ENCODE measurements at regions not wholly inside any gene's neighbourhood (a gene's known extent, or its start where the extent isn't known, plus 50 kb on each side); places are given as distances from the start of the nearest gene placed in this dataset.

GRCh38 chr13:99873141-99873540 lies 98.4 kb downstream of the ZIC5 start:
- Mint-ChIP-seq H3K27ac (no peak overlapping the region), H3K4me1 (no peaks in the 10 kb centered on the region), H3K4me3 (no peak overlapping the region), H3K27me3 (no peaks in the 10 kb centered on the region), H3K9me3 (no peaks in the 10 kb centered on the region)
- DNase-seq: no peak
- no peak for ATAC-seq

- no peaks in the 10 kb centered on the region for H3K27me3 Mint-ChIP-seq
Measured at GRCh38 chr13:99871249-99871898, 100.2 kb downstream of the ZIC5 start.

GRCh38 chr13:99870541-99870940 lies 101.0 kb downstream of the ZIC5 start:
- Mint-ChIP-seq H3K4me1 (no peaks in the 10 kb centered on the region), H3K4me3 (no peak overlapping the region), H3K27ac (no peak overlapping the region), H3K27me3 (no peaks in the 10 kb centered on the region), H3K9me3 (no peaks in the 10 kb centered on the region)
- ATAC-seq (no peak), DNase-seq (no peak)

More at GRCh38 chr13:99871249-99871898, 100.2 kb downstream of the ZIC5 start:
- no peak overlapping the region for H3K27ac Mint-ChIP-seq
- H3K4me1 Mint-ChIP-seq: no peaks in the 10 kb centered on the region
- DNase-seq (no peak), ATAC-seq (no peak)
- no peaks in the 10 kb centered on the region for H3K9me3 Mint-ChIP-seq
- H3K4me3 Mint-ChIP-seq: no peak overlapping the region

- Mint-ChIP-seq H3K4me1 (no peaks in the 10 kb centered on the region), H3K27me3 (no peaks in the 10 kb centered on the region), H3K27ac (no peak overlapping the region), H3K4me3 (no peak overlapping the region), H3K9me3 (no peaks in the 10 kb centered on the region)
- DNase-seq (no peak), ATAC-seq (no peak)
Measured at GRCh38 chr13:99869830-99870229, 101.7 kb downstream of the ZIC5 start.

GRCh38 chr13:99868767-99869166 lies 102.8 kb downstream of the ZIC5 start:
- DNase-seq (no peak), ATAC-seq (no peak)
- Mint-ChIP-seq H3K4me3 (no peak overlapping the region), H3K9me3 (no peaks in the 10 kb centered on the region), H3K27ac (no peak overlapping the region), H3K27me3 (peaks cover 8% of the 10 kb centered on the region), H3K4me1 (no peaks in the 10 kb centered on the region)

- Mint-ChIP-seq H3K4me3 (no peak overlapping the region), H3K27me3 (peaks cover 11% of the 10 kb centered on the region), H3K4me1 (no peaks in the 10 kb centered on the region), H3K27ac (no peak overlapping the region), H3K9me3 (no peaks in the 10 kb centered on the region)
- DNase-seq: no peak
- ATAC-seq: no peak
Measured at GRCh38 chr13:99867535-99868257, 103.9 kb downstream of the ZIC5 start.

- DNase-seq (no peak), ATAC-seq (no peak)
- peaks cover 5% of the 10 kb centered on the region for H3K4me1 Mint-ChIP-seq
- no peak overlapping the region for H3K27ac Mint-ChIP-seq
- H3K9me3 Mint-ChIP-seq: no peaks in the 10 kb centered on the region
- no peak overlapping the region for H3K4me3 Mint-ChIP-seq
- peaks cover 11% of the 10 kb centered on the region for H3K27me3 Mint-ChIP-seq
Measured at GRCh38 chr13:99866781-99867180, 104.8 kb downstream of the ZIC5 start.

- H3K9me3 Mint-ChIP-seq: no peaks in the 10 kb centered on the region
- no peak for ATAC-seq
- H3K4me1 Mint-ChIP-seq: peaks cover 5% of the 10 kb centered on the region
- H3K4me3 Mint-ChIP-seq: no peak overlapping the region
- peaks cover 11% of the 10 kb centered on the region for H3K27me3 Mint-ChIP-seq
- H3K27ac Mint-ChIP-seq: no peak overlapping the region
- DNase-seq: no peak
Measured at GRCh38 chr13:99865420-99865930, 106.1 kb downstream of the ZIC5 start.

GRCh38 chr13:99864627-99864990 lies 107.0 kb downstream of the ZIC5 start:
- peaks cover 11% of the 10 kb centered on the region for H3K4me1 Mint-ChIP-seq
- no peak for ATAC-seq
- no peak for DNase-seq
- H3K27me3 Mint-ChIP-seq: peaks cover 11% of the 10 kb centered on the region
- no peak overlapping the region for H3K4me3 Mint-ChIP-seq
- H3K9me3 Mint-ChIP-seq: no peaks in the 10 kb centered on the region
- no peak overlapping the region for H3K27ac Mint-ChIP-seq

- no peak for ATAC-seq
- no peak overlapping the region for H3K4me3 Mint-ChIP-seq
- H3K4me1 Mint-ChIP-seq: peaks cover 17% of the 10 kb centered on the region
- peaks cover 11% of the 10 kb centered on the region for H3K27me3 Mint-ChIP-seq
- DNase-seq: no peak
- no peak overlapping the region for H3K27ac Mint-ChIP-seq
- no peaks in the 10 kb centered on the region for H3K9me3 Mint-ChIP-seq
Measured at GRCh38 chr13:99863789-99864626, 107.6 kb downstream of the ZIC5 start.

GRCh38 chr13:99862244-99862643 lies 109.3 kb downstream of the ZIC5 start:
- Mint-ChIP-seq H3K4me1 (peaks cover 27% of the 10 kb centered on the region), H3K9me3 (no peaks in the 10 kb centered on the region), H3K27ac (no peak overlapping the region), H3K27me3 (peaks cover 22% of the 10 kb centered on the region), H3K4me3 (no peak overlapping the region)
- ATAC-seq (no peak), DNase-seq (no peak)

- H3K27me3 Mint-ChIP-seq: peaks cover 23% of the 10 kb centered on the region
- no peak overlapping the region for H3K27ac Mint-ChIP-seq
- no peaks in the 10 kb centered on the region for H3K9me3 Mint-ChIP-seq
- DNase-seq (no peak), ATAC-seq (no peak)
- peaks cover 27% of the 10 kb centered on the region for H3K4me1 Mint-ChIP-seq
- H3K4me3 Mint-ChIP-seq: no peak overlapping the region
Measured at GRCh38 chr13:99861771-99862170, 109.8 kb downstream of the ZIC5 start.

GRCh38 chr13:99860745-99861144 lies 110.8 kb downstream of the ZIC5 start:
- DNase-seq (no peak), ATAC-seq (no peak)
- no peak overlapping the region for H3K27ac Mint-ChIP-seq
- no peaks in the 10 kb centered on the region for H3K9me3 Mint-ChIP-seq
- H3K4me3 Mint-ChIP-seq: no peak overlapping the region
- peaks cover 27% of the 10 kb centered on the region for H3K4me1 Mint-ChIP-seq
- H3K27me3 Mint-ChIP-seq: peaks cover 23% of the 10 kb centered on the region

GRCh38 chr13:99859178-99860177 lies 112.1 kb downstream of the ZIC5 start:
- DNase-seq (peak; percentile 81 to 89), ATAC-seq (peak; percentile 100)
- Mint-ChIP-seq H3K27me3 (peaks cover 21% of the 10 kb centered on the region), H3K4me1 (peaks cover 27% of the 10 kb centered on the region), H3K27ac (peak overlapping the region in 1 of 2 donors; percentile 72), H3K9me3 (no peaks in the 10 kb centered on the region), H3K4me3 (no peak overlapping the region)

GRCh38 chr13:99857738-99858137 lies 113.8 kb downstream of the ZIC5 start:
- no peak for DNase-seq
- Mint-ChIP-seq H3K4me3 (no peak overlapping the region), H3K27ac (no peak overlapping the region), H3K27me3 (peaks cover 12% of the 10 kb centered on the region), H3K4me1 (peaks cover 27% of the 10 kb centered on the region), H3K9me3 (no peaks in the 10 kb centered on the region)
- no peak for ATAC-seq

Measured in stimulated activated naive CD8-positive, alpha-beta T cell treated with anti-CD3 and anti-CD28 coated beads, Interleukin-15, amount 100 ng/mL, for 72 hours (primary cell).